Fibroblast of peridontal ligament (primary cell): ENCODE measurements at regions not wholly inside any gene's neighbourhood (a gene's known extent, or its start where the extent isn't known, plus 50 kb on each side); places are given as distances from the start of the nearest gene placed in this dataset.
"Not testable (repeated sequence)": the region's sequence is repeated elsewhere in the genome, so short reads cannot be mapped to it uniquely, and the experiment has no call there.

Experiments used
- DNase-seq: peaks from one replicate; pipeline ENCODE4 v3.0.0-alpha.2; 2010; ENCODE audit errors: extremely low read depth

DNA sequence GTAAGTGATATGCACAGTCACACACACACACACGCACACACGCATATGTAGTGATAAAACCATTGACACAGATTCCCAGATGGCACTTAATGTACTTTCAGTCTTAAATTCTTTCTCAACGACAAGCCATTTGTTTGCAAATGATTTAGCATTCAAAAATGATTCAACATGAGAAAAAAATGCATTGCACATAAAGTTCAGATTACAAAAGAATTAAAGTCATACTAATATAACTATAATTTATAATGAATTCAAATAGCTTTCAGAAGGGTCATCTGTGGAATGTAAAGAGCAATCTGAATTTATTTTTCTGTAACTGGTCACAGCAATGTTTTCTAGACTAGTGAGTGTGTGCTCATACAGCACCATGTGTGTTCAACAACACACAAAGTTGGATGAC is 521.6 kb upstream of the ZNF337 start:
- DNase-seq, result no peak

DNA sequence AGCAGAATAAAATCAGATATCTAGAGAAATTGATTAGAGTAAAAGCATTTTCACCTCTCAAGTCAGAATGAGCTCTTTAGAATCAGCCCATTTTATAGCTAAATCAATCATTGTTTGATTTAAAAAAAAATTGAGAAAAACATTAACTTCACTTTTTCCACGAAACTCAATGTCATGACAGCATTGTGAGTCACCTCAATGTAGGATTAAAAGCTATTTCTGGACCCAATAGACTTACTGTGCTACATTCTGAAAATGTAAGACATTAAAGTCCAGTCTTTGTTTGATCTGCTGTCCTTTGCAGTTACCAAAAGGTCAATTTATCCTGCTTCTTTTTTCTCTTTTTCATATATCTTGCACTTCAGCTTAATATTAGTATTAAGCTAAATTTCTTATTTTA is 519.4 kb upstream of the ZNF337 start:
- no peak for DNase-seq

DNA sequence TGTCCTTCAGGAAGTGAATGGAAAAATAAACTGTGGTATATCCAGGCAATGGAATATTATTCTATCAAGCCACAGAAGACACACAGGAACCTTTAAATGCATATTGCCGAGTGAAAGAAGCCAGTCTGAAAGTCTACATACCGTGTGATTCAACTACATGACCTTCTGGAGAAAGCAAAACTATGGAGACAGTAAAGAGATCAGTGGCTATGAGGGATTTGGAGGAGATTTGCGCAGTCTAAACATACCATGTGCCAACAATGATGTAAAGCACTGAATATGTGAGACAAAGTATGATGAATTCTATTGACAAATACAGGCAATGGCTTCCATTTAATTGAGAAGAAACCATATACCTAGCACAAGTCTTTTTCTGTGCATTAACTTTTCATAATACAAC is 518.3 kb upstream of the ZNF337 start:
- DNase-seq, result no peak

DNA sequence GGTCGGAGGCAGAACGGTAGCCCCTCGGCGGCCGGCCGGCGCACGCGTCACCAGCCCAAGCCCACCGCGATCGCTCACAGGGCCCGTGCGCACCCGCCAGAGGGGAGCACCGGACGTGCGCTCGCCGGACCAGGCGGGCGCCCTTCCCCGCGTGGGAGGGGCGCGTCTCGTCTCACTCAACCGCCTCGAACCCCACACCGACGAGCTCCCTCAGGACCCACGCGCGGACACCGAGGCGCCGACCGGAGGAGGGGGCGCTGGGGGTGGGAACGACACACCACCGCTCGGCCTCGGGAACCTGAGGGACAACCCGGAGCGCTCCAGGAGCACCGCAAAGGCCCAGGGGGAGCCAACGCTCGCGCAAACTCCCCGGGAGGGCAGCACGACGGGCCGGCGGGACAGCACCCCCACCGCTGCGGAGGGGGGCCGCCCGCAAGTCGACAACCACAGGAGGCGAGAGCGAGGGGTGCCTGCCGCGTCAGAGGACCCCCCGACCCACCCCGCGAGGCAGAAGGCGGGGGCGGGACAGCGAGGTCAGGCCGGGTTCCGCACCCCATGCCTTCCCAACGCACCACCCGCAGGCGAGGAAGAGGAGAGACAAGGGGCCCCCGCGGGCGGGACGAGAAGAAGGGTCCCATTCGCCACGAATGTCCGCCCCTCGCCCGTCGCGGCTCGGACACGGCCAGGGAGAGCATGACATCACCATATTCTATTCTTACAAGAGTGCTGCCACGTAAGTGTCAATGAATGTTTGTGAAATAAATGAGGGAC is 512.7 kb upstream of the ZNF337 start:
- no peak for DNase-seq

DNA sequence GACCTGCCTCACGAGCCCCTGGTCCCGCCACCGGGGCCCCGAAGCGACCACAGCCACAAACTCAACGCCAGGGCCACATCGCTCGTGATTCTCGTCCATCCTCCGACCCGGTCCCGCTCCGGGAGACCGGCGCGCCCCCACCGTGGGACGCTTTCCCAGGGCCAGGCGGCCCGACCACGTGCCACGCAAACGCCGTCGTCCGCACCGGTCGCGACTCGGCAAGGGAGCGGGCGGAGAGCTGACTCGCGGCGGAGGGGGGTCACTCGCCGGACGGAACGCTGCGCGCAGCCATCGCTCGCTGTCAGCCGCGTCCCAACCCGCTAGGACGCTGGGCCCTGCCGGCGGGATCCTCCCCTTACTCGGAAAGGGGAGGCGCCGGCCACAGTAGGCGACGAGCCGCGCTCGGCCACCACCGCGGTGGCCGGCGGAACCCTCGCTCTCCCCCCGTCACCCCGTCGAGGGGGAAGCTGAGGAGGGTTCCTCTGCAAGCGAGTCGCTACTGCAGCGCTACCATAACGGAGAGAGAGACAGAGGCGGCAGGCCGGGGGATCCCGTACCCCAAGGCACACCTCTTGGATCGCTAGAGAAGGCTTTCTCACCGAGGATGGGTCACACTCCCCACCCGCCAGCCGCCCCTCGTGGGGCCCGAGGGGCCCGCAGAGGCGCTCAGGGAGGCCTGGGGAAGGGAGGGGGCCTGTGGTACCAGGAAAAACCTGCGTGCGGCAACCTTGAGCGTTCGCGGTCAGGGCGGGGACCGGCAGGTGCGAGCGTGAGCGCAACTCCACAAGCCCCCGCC is 511.8 kb upstream of the ZNF337 start:
- no peak for DNase-seq

DNA sequence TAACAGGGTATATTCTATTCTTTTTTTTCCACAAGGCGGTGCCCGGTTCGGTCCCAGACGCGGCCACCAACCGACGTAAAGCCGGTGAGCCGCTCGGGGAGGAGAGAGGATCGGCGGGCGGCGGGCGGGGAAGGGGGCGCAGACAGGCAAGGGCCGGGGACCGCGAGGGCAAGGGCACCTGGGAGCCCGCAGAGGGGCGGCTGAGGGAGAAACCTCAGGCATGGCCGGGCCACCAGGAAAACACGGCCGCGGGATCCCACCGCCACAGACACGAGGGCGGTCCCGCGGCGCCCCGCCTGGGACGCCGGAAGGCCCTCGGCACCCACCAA is 511.3 kb upstream of the ZNF337 start:
- not testable (repeated sequence) for DNase-seq

DNA sequence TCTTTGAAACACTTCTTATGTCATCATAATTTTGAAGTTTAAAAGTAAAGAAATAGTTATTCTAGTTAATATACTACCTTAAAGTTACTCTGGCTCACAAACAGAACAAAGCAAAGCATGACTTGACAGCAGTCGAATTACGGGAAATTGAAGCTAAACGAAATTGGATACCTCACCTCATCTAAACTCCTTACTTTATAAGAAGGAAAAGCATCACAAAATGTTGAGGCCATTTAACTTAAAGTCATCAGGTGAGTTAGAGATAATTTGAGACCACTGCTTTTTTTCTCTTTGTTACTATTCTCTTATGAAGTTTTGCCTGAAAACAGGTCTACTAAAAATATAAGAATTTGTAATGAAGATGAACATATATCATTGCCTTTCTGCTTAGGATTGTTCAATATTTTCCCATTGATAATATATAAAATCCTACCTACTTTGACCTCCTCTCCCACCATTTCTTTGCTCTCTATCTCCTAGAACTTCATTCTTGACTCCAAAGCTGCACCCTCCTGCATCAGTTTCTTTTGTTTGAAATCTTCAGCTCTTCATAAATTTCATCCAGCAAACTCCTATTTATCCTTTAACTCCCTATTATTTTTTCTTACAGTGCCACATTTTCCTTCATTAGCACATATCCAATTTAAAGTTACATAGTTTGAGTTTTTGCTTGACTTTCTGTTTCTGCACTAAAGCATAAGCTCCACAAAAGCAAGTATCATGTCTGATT is 510.7 kb upstream of the ZNF337 start:
- no peak for DNase-seq

DNA sequence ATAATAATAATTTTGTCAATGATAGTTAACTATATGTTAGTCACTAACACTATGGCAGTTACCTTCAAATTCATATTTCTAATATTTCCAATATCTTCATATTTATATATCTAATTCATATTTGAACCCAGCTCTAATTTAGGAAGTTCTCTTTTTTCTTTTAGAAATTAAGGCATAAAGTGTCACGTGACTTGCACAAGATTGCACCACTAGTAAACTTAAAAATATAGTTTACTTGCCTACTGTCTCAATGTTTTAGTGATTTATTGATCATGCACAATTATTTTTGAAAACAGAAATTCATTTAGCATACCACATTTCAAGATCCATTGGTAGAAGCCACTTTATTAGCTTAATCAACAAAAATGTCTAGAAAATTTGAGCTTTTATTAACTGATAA is 508.7 kb upstream of the ZNF337 start:
- DNase-seq, result no peak

DNA sequence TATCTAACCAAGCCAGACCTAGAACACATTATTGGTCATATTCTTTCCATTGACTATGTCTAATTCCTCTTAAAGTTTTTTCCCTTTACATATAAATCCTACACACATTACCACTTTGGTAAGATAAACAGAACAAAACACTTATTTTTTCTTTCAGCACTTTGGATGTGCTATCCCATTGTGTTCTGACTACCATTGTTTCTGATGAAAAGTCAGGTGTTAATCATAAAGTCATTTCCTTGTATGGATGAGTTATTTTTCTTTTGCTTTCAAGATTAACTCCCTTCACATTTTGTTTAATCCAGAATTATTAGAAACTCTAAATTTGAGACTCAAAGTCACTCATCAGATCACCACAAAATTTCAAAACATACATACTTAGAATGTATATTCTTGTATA is 504.4 kb upstream of the ZNF337 start:
- not testable (repeated sequence) for DNase-seq

DNA sequence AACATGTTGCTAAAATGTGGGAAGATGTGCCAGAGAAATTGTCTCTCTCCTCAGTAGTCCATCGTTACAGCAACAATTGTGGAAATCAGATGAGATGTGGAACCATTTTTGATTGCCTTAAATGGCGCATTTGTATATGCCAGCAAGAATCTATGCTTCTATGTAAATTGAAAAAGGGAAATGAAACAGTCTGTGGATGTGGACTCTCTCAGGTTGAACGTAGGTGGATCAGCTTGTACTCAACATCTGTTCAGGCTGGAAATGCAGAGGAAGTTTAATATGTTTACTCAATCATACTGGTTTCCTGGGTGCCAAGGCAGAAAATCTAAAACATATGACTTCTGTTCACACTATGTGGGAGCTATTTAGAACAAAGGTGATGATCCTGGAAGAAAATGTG is 490.7 kb upstream of the ZNF337 start:
- DNase-seq, result not testable (repeated sequence)

DNA sequence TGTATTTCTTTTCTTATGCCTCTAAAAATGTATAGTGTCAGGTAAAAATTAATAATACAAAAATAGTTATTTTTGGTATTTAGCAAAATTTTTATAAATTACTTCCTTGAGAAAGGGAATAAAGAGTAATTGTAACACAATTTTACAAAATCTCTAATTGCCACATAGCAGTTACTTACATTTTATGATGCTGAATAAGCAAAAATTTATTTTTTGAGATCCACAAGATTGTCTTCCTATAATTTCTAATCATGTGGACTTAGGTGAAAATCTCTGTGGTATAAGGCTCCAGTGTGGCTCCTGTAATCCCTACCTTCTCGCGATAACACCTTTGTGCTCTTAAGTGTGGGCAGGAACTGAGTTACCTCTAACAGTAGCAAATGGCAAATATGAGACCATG is 487.1 kb upstream of the ZNF337 start:
- not testable (repeated sequence) for DNase-seq

DNA sequence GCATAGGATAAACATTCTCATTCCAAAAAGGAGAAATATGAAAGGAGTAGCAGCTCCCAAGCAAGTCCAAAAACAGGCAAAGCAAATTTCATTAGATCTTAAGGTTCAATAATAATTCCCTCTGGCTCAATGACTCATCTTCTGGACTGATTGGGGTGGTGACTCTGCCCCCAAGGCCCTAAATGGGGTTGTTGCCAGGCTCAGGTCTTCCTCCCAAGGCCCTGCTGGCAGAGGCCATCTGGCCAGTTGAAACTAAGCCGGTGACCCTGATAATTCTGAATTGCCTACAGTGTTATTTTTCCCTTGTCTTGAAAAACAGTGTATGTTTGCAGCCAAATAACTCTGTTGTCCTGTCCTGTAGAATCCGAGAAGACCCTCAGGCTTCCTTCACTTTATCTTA is 484.7 kb upstream of the ZNF337 start:
- not testable (repeated sequence) for DNase-seq

DNA sequence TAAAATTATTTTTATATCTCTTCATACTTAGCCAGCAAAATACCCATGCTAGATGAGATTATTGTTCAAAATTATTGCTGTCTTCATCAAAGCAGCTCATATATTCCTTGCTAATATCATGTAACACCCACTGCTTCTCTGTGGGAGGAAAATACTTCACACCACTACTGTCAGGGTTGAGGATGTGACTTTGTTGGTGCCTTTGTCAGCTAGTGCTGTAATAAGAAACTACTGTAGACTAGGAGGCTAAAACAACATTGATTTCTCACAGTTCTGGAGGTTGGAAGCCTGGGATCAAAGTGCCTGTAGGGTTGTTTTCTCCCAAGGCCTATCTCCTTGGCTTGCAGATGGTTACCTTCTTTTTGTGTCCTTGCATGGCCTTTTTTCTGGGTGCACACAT is 475.2 kb upstream of the ZNF337 start:
- DNase-seq, result not testable (repeated sequence)

DNA sequence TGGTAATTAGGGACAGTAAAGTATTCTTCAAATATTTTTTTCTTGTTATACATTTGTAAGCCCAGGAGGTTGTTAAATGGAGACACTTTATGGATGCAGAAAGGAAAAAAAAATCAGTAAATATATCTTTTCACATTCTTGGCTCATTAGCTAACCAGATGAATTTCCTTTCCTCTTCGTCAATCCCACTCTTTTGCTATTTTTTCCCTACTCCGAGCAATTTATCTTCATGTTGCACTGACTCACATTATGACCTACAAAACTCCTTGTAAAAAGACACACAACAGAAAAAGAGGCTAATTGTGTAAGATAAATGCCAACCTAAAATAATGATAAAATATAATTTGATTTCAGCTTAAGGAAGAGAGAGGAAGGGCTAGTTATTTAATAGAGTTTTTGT is 472.9 kb upstream of the ZNF337 start:
- no peak for DNase-seq

DNA sequence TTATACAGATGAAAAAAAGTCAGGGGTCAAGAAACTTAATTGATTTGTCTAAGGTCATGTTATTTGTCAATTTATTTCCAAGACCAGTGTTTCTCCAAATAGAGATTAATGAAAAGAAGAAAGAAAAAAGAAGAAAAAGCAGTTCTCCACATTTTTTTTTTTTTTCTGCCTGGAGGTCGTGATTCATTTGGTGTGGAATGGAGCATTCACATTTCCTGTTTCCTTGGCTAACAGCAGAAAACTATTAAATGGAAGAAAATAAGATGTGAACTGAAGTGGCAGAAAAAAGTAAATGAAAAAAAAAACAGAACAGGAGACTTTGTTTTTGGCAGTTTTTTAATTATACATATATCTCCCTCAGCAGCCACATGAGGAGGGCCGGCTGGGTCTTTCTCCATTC is 470.8 kb upstream of the ZNF337 start:
- DNase-seq, result peak; percentile 12

DNA sequence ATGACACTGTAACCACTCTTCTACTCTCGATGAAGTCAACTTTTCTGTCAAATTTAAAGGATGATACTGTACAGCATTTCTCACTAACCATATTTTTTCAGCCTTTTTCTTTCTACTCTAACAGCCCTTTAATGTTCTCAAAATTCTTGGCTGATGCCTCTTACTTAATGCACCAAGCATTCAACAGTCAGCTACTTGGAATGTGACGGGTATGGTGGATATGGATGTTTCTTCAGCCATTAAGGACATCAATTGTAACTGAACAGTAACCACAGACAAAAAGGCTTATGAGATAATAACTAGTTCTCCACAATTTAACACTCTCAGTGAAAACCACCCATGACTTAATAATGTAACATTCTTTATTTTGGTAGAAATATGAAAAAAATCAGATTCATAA is 467.2 kb upstream of the ZNF337 start:
- peak; percentile 63 for DNase-seq

DNA sequence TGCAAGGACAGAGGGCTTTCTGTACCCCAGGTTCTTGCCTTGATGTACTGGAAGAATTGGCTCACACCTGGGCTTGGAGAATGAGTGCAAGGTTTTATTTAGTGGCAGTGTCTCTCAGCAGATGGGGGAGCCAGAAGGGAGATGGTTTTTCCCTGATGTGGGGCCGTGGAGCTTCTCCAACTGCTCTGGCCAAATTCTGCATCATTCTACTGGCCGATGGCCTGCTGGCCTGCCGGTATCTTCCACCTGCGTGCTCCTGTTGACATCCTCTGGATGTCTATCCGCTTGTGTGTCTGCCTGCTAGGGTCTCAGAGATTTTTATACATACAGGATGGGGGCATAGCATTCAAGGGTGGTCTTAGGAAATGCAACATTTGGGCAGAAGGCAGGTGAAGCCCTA is 466.5 kb upstream of the ZNF337 start:
- DNase-seq, result not testable (repeated sequence)

DNA sequence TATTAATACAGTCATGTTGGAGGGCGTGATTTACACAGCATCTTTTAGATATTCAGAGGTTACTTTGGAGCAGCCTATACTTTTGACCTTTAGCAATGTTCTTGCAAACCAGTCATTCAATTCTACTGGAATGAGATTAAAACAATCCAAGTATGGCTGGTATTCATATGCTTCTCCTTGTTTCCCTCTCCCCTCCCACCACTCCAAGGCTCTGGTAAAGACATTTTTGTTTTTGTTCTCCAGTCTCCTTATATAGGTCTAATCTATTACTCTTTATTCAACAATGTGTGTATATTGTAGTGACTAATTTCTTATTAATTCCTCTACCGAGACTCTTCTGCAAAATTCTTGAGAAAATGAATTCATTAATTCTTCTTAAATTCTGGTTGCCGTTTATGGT is 465.1 kb upstream of the ZNF337 start:
- DNase-seq, result not testable (repeated sequence)

DNA sequence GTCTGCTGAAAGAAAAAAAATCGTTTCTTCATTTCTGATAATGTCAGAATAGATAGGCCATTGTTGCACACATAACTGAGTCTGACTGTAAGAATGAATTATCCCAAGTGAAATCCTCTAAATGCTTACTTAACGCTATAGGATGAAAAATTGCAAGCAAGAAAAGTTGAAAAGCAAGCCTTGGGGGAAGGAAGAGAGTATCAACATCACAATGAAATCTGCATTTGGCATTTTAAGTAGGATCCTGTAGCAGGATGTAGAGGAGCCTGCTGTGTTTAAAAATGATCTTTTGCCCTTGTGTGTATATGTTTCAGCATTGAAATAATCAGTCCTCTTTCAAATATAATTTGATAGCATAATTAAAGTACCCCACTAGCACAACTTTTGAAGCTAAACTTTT is 464.3 kb upstream of the ZNF337 start:
- DNase-seq, result not testable (repeated sequence)

DNA sequence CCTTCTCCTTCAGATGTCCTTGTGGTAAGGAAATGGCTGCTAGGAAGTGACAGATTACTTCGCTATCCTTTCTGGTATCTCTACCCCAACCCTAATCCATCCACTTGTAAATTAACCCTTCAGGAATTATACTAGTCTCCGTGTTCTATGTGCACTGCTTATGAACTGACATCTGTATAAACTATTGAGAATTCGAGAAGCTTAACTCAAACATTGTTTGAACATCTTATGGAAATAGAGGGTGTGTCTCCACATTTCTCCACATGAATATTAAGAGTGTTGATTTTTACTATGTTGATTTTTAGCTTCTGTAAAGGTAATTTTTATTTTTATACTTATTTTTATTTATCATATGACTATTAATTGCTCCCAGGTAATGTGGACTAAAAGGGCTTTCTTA is 457.6 kb upstream of the ZNF337 start:
- no peak for DNase-seq

DNA sequence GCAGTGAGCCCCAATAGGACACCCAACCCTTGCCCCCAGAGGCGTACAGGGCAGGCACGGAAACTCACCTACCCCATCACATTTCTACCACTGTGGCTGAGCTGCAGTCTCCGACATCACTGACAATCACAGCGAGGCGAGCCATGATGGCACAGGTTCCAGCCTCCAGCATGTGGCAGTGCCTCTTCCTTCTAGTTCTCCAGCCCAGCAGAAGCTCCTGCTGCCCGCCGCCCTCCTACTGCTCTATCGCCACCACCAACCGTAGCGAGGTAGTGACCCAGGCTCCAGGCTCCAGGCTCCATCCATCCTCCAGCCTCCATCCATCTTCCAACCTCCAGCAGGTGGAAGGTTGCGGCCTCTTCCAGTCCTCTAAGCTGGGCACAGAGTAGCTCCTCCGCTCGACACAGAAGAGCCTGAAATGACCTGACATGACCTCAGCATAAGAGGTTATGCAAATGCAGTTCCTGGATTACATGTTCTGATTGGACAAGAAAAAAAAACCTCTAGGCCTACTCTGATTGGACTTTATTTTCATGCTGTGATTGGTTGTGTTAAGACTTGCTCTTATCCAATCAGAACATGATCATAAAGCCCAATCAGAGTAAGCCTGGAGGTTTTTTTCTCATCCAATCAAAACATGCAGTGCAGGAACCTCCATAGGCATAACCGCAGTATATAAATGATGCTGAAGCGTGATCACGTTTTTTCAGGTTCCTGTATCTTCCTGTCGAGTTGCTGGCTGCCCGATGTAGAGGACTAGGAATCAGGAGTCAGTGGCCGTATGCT is 438.9 kb upstream of the ZNF337 start:
- DNase-seq, result no peak

DNA sequence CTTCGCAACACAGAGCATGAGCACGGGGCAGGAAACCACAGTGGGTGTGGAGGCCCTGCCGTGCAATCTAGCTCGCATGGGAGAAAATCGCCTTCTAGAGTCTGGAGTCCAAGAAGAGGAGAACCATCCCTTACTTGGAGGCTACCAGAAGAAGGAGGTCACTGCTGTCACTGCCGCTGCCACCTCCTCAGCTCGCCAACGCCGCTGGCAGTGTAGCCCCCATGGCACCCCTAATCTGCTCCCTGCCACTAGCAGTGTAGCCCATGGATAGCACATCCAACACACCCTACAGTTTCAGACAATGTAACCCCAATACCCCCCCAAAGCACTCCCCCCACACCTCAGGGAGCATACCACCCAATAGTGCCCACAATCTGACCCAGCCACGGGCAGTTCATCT is 438.0 kb upstream of the ZNF337 start:
- no peak for DNase-seq
